PFSK-1 (cell line): ENCODE measurements at regions not wholly inside any gene's neighbourhood (a gene's known extent, or its start where the extent isn't known, plus 50 kb on each side); places are given as distances from the start of the nearest gene placed in this dataset.

ENCODE experiments used
- FOXP2 ChIP-seq: optimal IDR thresholded peaks from 2 replicates; pipeline ENCODE3; 2011; ENCODE audit warnings: borderline replicate concordance, control low read depth, inconsistent platforms; ENCODE audit not compliant: insufficient read depth; ENCODE audit errors: extremely low read length, extremely low read depth
- POLR2AphosphoS5 ChIP-seq: IDR thresholded peaks from 2 replicates; pipeline ENCODE4 v1.6.1; 2012; ENCODE audit warnings: low read depth, mild to moderate bottlenecking, control low read depth, low read length, moderate library complexity
- REST ChIP-seq, 2 experiments: IDR thresholded peaks; 2 replicates each; pipeline versions ENCODE4 v1.6.1 to v1.8.0; 2011 to 2012; ENCODE audit warnings: low read depth in 2 of 2, low read length in 2 of 2, control low read depth in 1 of 2, inconsistent platforms in 1 of 2, mild to moderate bottlenecking in 1 of 2, moderate library complexity in 1 of 2; ENCODE audit not compliant: insufficient read depth in 1 of 2
- SIN3A ChIP-seq: IDR thresholded peaks from 2 replicates; pipeline ENCODE4 v1.6.1; 2012; ENCODE audit warnings: mild to moderate bottlenecking, low read length, moderate library complexity, borderline replicate concordance; ENCODE audit not compliant: insufficient read depth
- TAF1 ChIP-seq: IDR thresholded peaks from 2 replicates; pipeline ENCODE4 v1.6.1; 2012; ENCODE audit warnings: low read length, control low read depth, borderline replicate concordance; ENCODE audit not compliant: insufficient read depth

GRCh38 chr1:96510391-96510790, 211.2 kb upstream of the PTBP2 start:
- TF ChIP-seq SIN3A (no peak), FOXP2 (no peak), REST (IDR thresholded peaks at IDR 0.05; ENCODE audit: insufficient read depth in 1 of 2, low read depth in 2 of 2, low read length in 2 of 2) (no peak), TAF1 (no peak), POLR2AphosphoS5 (no peak)

- TF ChIP-seq SIN3A (no peak), FOXP2 (no peak), TAF1 (no peak), REST (IDR thresholded peaks at IDR 0.05; ENCODE audit: insufficient read depth in 1 of 2, low read depth in 2 of 2, low read length in 2 of 2) (no peak), POLR2AphosphoS5 (no peak)
Observed at GRCh38 chr1:96510911-96511310, 210.7 kb upstream of the PTBP2 start.

GRCh38 chr1:96513136-96513535, 208.4 kb upstream of the PTBP2 start:
- TF ChIP-seq SIN3A (no peak), TAF1 (no peak), REST (IDR thresholded peaks at IDR 0.05; ENCODE audit: insufficient read depth in 1 of 2, low read depth in 2 of 2, low read length in 2 of 2) (no peak), FOXP2 (no peak), POLR2AphosphoS5 (no peak)

GRCh38 chr1:96515430-96515829, 206.2 kb upstream of the PTBP2 start:
- TF ChIP-seq REST (IDR thresholded peaks at IDR 0.05; ENCODE audit: insufficient read depth in 1 of 2, low read depth in 2 of 2, low read length in 2 of 2) (no peak), FOXP2 (no peak), POLR2AphosphoS5 (no peak), SIN3A (no peak), TAF1 (no peak)

- TF ChIP-seq SIN3A = no peak
- no peak for TF ChIP-seq FOXP2
- TF ChIP-seq REST (IDR thresholded peaks at IDR 0.05; ENCODE audit: insufficient read depth in 1 of 2, low read depth in 2 of 2, low read length in 2 of 2) = no peak
- TF ChIP-seq POLR2AphosphoS5 = no peak
- no peak for TF ChIP-seq TAF1
Observed at GRCh38 chr1:96515925-96516324, 205.7 kb upstream of the PTBP2 start.
